ENCODE measurements at regions not wholly inside any gene's neighbourhood (a gene's known extent, or its start where the extent isn't known, plus 50 kb on each side); places are given as distances from the start of the nearest gene placed in this dataset.

GRCh38 chr5:15373151-15373550, 126.8 kb upstream of the FBXL7 start:
- no peaks in the 10 kb centered on the region for H3K9me3 ChIP-seq (ENCODE audit: insufficient read depth in 2 of 2, low read depth in 1 of 2, low read length in 1 of 2)
- H4K91ac ChIP-seq (replicated peaks; ENCODE audit: insufficient read length, low read length) = no peak overlapping the region
- H3K56ac ChIP-seq (replicated peaks; ENCODE audit: insufficient read length, low read depth, low read length) = no peak overlapping the region
- H4K5ac ChIP-seq (ENCODE audit: insufficient read length, low read depth, low read length) = no peak overlapping the region
- H2BK5ac ChIP-seq (ENCODE audit: low read depth, low read length) = no peak overlapping the region
- no peak overlapping the region for H3K4ac ChIP-seq (replicated peaks; ENCODE audit: insufficient read length, low read depth, low read length)
- no peak overlapping the region for H3K18ac ChIP-seq (ENCODE audit: extremely low read depth, low read length)
- no peak overlapping the region for H3K4me3 ChIP-seq (ENCODE audit: extremely low read depth in 1 of 4, insufficient read depth in 2 of 4, low read depth in 3 of 4, low read length in 4 of 4)
- H2BK20ac ChIP-seq (ENCODE audit: low read length) = no peak overlapping the region
- H3K4me2 ChIP-seq (ENCODE audit: insufficient read depth in 1 of 2, low read depth in 2 of 2, low read length in 2 of 2) = no peak overlapping the region
- ChIA-PET POLR2A (ENCODE audit: partially characterized antibody) (no interaction called here), CTCF (ENCODE audit: partially characterized antibody) (interaction anchor here (1.1 to 1.5 kb wide), 2 partner anchors 10 to 18 kb away, joined by 3 to 4 read pairs; no protein-coding TSS in a partner anchor)
- no peak overlapping the region for H2AFZ ChIP-seq (ENCODE audit: low read length)
- no peak overlapping the region for H3K14ac ChIP-seq (ENCODE audit: insufficient read length)
- no peak overlapping the region for H3K27ac ChIP-seq (ENCODE audit: low read depth, low read length)
- no peak overlapping the region for H3K9ac ChIP-seq (replicated peaks in 1 of 4; ENCODE audit: extremely low read depth in 1 of 4, low read depth in 3 of 4, low read length in 3 of 4)
- no peaks in the 10 kb centered on the region for H3K27me3 ChIP-seq (replicated peaks in 1 of 4; ENCODE audit: control insufficient read depth in 3 of 4, extremely low read depth in 1 of 4, insufficient read depth in 3 of 4, low read length in 3 of 4)
- no peaks in the 10 kb centered on the region for H4K20me1 ChIP-seq (replicated peaks in 1 of 2; ENCODE audit: control insufficient read depth in 1 of 2, insufficient read depth in 2 of 2, low read length in 2 of 2)
- no peaks in the 10 kb centered on the region for H3K79me1 ChIP-seq (ENCODE audit: low read depth, low read length)
- no peak overlapping the region for H4K8ac ChIP-seq (ENCODE audit: extremely low read depth, insufficient read depth, low read length)
- no peaks in the 10 kb centered on the region for H3K79me2 ChIP-seq (ENCODE audit: control insufficient read depth in 1 of 2, insufficient read depth in 2 of 2, low read length in 2 of 2)
- DNase-seq (ENCODE audit: low read depth in 1 of 2, low spot score in 2 of 2) (no peak), FAIRE-seq (no peak)
- no peaks in the 10 kb centered on the region for H3K36me3 ChIP-seq (ENCODE audit: control insufficient read depth in 2 of 4, insufficient read depth in 4 of 4, low read length in 3 of 4)
- H3K23ac ChIP-seq (ENCODE audit: insufficient read length) = no peak overlapping the region
- H2AK5ac ChIP-seq (ENCODE audit: low read depth, low read length) = no peak overlapping the region
- H2BK120ac ChIP-seq (replicated peaks; ENCODE audit: low read depth, low read length) = no peak overlapping the region
- H3K23me2 ChIP-seq (ENCODE audit: low read depth, low read length) = no peaks in the 10 kb centered on the region
- H2BK12ac ChIP-seq (ENCODE audit: low read depth, low read length) = no peak overlapping the region
- no peaks in the 10 kb centered on the region for H3K4me1 ChIP-seq (replicated peaks in 1 of 4; ENCODE audit: control insufficient read depth in 3 of 4, insufficient read depth in 4 of 4, low read length in 3 of 4)
- no peak overlapping the region for H2BK15ac ChIP-seq (ENCODE audit: low read length)
- no peak for TF ChIP-seq FOSL1 (IDR thresholded peaks at IDR 0.05; ENCODE audit: insufficient read depth, low read depth, low read length)
- no peak for TF ChIP-seq BCL11A (IDR thresholded peaks at IDR 0.05; ENCODE audit: low read depth in 2 of 2, low read length in 2 of 2)
- TF ChIP-seq SUZ12 (IDR thresholded peaks at IDR 0.05; ENCODE audit: low read length) = no peak

Data from H1 (cell line).